ENCODE measurements at regions not wholly inside any gene's neighbourhood (a gene's known extent, or its start where the extent isn't known, plus 50 kb on each side); places are given as distances from the start of the nearest gene placed in this dataset.

DNA sequence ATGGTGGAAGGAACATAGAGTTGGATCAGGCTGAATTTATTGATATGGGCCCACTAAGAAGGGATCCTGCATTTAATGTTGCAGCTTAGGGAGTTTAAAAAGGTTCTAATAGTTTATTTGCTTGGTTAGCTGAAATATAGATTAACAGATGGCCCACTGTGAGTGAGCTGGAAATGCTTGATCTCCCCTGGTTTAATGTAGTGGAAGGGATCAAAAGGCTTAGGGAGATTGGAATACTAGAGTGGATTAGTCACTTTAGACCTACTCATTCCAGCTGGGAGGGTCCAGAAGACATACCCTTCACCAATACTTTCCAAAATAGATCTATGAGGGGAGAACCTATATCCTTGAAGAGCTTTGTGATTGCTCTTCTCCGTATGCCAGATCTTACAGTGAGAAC is 130.1 kb upstream of the ZC3H12C start (continued):
- TF ChIP-seq ZNF331 (CRISPR knock-in tag; IDR thresholded peaks at IDR 0.05; ENCODE audit: low read depth) (no peak), EZH2phosphoT487 (IDR thresholded peaks at IDR 0.05; ENCODE audit: unreplicated experiment) (no peak), EZH2 (IDR thresholded peaks at IDR 0.05; ENCODE audit: low read depth, unreplicated experiment) (no peak), POLR2AphosphoS5 (IDR thresholded peaks at IDR 0.05; ENCODE audit: low read depth) (no peak), JUNB (IDR thresholded peaks at IDR 0.05; ENCODE audit: unreplicated experiment) (no peak)
- TF ChIP-seq, protein P1, sequence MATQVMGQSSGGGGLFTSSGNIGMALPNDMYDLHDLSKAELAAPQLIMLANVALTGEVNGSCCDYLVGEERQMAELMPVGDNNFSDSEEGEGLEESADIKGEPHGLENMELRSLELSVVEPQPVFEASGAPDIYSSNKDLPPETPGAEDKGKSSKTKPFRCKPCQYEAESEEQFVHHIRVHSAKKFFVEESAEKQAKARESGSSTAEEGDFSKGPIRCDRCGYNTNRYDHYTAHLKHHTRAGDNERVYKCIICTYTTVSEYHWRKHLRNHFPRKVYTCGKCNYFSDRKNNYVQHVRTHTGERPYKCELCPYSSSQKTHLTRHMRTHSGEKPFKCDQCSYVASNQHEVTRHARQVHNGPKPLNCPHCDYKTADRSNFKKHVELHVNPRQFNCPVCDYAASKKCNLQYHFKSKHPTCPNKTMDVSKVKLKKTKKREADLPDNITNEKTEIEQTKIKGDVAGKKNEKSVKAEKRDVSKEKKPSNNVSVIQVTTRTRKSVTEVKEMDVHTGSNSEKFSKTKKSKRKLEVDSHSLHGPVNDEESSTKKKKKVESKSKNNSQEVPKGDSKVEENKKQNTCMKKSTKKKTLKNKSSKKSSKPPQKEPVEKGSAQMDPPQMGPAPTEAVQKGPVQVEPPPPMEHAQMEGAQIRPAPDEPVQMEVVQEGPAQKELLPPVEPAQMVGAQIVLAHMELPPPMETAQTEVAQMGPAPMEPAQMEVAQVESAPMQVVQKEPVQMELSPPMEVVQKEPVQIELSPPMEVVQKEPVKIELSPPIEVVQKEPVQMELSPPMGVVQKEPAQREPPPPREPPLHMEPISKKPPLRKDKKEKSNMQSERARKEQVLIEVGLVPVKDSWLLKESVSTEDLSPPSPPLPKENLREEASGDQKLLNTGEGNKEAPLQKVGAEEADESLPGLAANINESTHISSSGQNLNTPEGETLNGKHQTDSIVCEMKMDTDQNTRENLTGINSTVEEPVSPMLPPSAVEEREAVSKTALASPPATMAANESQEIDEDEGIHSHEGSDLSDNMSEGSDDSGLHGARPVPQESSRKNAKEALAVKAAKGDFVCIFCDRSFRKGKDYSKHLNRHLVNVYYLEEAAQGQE (IDR thresholded peaks at IDR 0.05; ENCODE audit: unreplicated experiment), result no peak

GRCh38 chr11:109964487-109964886 is 128.7 kb upstream of the ZC3H12C start:
- H3K4me1 ChIP-seq (ENCODE audit: insufficient read depth), result no peaks in the 10 kb centered on the region
- H3K27ac Mint-ChIP-seq, result no peak overlapping the region
- H3K36me3 ChIP-seq (ENCODE audit: insufficient read depth), result no peaks in the 10 kb centered on the region
- H3K27me3 Mint-ChIP-seq (ENCODE audit: insufficient read depth, low read depth, poor library complexity), result no peaks in the 10 kb centered on the region
- no peaks in the 10 kb centered on the region for H3K9me3 Mint-ChIP-seq
- H3F3A ChIP-seq (replicated peaks; ENCODE audit: low read depth), result no peaks in the 10 kb centered on the region
- DNase-seq (ENCODE audit: low spot score), result no peak
- H3K9me2 ChIP-seq (ENCODE audit: insufficient read depth), result peaks cover 32% of the 10 kb centered on the region
- no peaks in the 10 kb centered on the region for H4K20me1 ChIP-seq (replicated peaks; ENCODE audit: insufficient read depth)
- no peak overlapping the region for H3K4me3 ChIP-seq
- H3K4me2 ChIP-seq, result no peak overlapping the region
- H3K4me3 Mint-ChIP-seq, result no peak overlapping the region
- H2AFZ ChIP-seq, result no peak overlapping the region
- H3K4me1 Mint-ChIP-seq, result peaks cover 11% of the 10 kb centered on the region
- H3K27ac ChIP-seq (ENCODE audit: low read depth), result no peak overlapping the region
- H3K36me3 Mint-ChIP-seq (ENCODE audit: low read depth), result no peaks in the 10 kb centered on the region; the same call in 2 of the 3 replicates
- H3K27me3 ChIP-seq (ENCODE audit: insufficient read depth), result no peaks in the 10 kb centered on the region
- no peak for ATAC-seq
- H3K79me2 ChIP-seq (replicated peaks; ENCODE audit: insufficient read depth), result no peaks in the 10 kb centered on the region
- no peak for TF ChIP-seq ZNF331 (CRISPR knock-in tag; IDR thresholded peaks at IDR 0.05; ENCODE audit: low read depth)
- TF ChIP-seq, protein P1 (IDR thresholded peaks at IDR 0.05; ENCODE audit: unreplicated experiment), result no peak
- TF ChIP-seq, protein P2, sequence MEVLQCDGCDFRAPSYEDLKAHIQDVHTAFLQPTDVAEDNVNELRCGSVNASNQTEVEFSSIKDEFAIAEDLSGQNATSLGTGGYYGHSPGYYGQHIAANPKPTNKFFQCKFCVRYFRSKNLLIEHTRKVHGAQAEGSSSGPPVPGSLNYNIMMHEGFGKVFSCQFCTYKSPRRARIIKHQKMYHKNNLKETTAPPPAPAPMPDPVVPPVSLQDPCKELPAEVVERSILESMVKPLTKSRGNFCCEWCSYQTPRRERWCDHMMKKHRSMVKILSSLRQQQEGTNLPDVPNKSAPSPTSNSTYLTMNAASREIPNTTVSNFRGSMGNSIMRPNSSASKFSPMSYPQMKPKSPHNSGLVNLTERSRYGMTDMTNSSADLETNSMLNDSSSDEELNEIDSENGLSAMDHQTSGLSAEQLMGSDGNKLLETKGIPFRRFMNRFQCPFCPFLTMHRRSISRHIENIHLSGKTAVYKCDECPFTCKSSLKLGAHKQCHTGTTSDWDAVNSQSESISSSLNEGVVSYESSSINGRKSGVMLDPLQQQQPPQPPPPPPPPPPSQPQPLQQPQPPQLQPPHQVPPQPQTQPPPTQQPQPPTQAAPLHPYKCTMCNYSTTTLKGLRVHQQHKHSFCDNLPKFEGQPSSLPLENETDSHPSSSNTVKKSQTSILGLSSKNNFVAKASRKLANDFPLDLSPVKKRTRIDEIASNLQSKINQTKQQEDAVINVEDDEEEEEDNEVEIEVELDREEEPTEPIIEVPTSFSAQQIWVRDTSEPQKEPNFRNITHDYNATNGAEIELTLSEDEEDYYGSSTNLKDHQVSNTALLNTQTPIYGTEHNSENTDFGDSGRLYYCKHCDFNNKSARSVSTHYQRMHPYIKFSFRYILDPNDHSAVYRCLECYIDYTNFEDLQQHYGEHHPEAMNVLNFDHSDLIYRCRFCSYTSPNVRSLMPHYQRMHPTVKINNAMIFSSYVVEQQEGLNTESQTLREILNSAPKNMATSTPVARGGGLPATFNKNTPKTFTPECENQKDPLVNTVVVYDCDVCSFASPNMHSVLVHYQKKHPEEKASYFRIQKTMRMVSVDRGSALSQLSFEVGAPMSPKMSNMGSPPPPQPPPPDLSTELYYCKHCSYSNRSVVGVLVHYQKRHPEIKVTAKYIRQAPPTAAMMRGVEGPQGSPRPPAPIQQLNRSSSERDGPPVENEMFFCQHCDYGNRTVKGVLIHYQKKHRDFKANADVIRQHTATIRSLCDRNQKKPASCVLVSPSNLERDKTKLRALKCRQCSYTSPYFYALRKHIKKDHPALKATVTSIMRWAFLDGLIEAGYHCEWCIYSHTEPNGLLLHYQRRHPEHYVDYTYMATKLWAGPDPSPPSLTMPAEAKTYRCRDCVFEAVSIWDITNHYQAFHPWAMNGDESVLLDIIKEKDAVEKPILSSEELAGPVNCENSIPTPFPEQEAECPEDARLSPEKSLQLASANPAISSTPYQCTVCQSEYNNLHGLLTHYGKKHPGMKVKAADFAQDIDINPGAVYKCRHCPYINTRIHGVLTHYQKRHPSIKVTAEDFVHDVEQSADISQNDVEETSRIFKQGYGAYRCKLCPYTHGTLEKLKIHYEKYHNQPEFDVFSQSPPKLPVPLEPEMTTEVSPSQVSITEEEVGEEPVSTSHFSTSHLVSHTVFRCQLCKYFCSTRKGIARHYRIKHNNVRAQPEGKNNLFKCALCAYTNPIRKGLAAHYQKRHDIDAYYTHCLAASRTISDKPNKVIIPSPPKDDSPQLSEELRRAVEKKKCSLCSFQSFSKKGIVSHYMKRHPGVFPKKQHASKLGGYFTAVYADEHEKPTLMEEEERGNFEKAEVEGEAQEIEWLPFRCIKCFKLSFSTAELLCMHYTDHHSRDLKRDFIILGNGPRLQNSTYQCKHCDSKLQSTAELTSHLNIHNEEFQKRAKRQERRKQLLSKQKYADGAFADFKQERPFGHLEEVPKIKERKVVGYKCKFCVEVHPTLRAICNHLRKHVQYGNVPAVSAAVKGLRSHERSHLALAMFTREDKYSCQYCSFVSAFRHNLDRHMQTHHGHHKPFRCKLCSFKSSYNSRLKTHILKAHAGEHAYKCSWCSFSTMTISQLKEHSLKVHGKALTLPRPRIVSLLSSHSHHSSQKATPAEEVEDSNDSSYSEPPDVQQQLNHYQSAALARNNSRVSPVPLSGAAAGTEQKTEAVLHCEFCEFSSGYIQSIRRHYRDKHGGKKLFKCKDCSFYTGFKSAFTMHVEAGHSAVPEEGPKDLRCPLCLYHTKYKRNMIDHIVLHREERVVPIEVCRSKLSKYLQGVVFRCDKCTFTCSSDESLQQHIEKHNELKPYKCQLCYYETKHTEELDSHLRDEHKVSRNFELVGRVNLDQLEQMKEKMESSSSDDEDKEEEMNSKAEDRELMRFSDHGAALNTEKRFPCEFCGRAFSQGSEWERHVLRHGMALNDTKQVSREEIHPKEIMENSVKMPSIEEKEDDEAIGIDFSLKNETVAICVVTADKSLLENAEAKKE (CRISPR knock-in tag; IDR thresholded peaks at IDR 0.05), result no peak
- TF ChIP-seq, protein P3, sequence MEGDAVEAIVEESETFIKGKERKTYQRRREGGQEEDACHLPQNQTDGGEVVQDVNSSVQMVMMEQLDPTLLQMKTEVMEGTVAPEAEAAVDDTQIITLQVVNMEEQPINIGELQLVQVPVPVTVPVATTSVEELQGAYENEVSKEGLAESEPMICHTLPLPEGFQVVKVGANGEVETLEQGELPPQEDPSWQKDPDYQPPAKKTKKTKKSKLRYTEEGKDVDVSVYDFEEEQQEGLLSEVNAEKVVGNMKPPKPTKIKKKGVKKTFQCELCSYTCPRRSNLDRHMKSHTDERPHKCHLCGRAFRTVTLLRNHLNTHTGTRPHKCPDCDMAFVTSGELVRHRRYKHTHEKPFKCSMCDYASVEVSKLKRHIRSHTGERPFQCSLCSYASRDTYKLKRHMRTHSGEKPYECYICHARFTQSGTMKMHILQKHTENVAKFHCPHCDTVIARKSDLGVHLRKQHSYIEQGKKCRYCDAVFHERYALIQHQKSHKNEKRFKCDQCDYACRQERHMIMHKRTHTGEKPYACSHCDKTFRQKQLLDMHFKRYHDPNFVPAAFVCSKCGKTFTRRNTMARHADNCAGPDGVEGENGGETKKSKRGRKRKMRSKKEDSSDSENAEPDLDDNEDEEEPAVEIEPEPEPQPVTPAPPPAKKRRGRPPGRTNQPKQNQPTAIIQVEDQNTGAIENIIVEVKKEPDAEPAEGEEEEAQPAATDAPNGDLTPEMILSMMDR (conservative IDR thresholded peaks at IDR 0.05; ENCODE audit: low read depth in 2 of 2), result no peak
- no peak for TF ChIP-seq STAT1 (IDR thresholded peaks at IDR 0.05; ENCODE audit: unreplicated experiment)
- TF ChIP-seq CREB1 (CRISPR knock-in tag; IDR thresholded peaks at IDR 0.05; ENCODE audit: low read depth), result no peak
- no peak for TF ChIP-seq JUNB (IDR thresholded peaks at IDR 0.05; ENCODE audit: unreplicated experiment)
